Osteoblast (primary cell): ENCODE measurements at regions not wholly inside any gene's neighbourhood (a gene's known extent, or its start where the extent isn't known, plus 50 kb on each side); places are given as distances from the start of the nearest gene placed in this dataset.

ENCODE experiments used
- DNase-seq: peaks from one replicate; pipeline ENCODE4 v3.0.0; 2011; ENCODE audit warnings: low spot score, mixed read lengths; ENCODE audit not compliant: insufficient read length; ENCODE audit errors: missing footprints
- H2AFZ ChIP-seq: 2 replicates; pipeline ENCODE4 v1.6.0; 2011; ENCODE audit warnings: mild to moderate bottlenecking, low read length
- H3K27ac ChIP-seq: 2 replicates; pipeline ENCODE4 v1.5.1; 2011; ENCODE audit warnings: mild to moderate bottlenecking, low read depth, low read length, moderate library complexity
- H3K27me3 ChIP-seq: 2 replicates; pipeline ENCODE4 v1.6.0; 2012; ENCODE audit warnings: mild to moderate bottlenecking, control low read depth, inconsistent platforms, low read length, moderate library complexity; ENCODE audit not compliant: insufficient read depth
- H3K36me3 ChIP-seq: 2 replicates; pipeline ENCODE4 v1.5.1; 2011; ENCODE audit warnings: mild to moderate bottlenecking, low read length, control low read depth, moderate library complexity; ENCODE audit not compliant: insufficient read depth
- H3K4me1 ChIP-seq: 2 replicates; pipeline ENCODE4 v1.5.1; 2011; ENCODE audit warnings: mild to moderate bottlenecking, low read length, control low read depth, moderate library complexity; ENCODE audit not compliant: insufficient read depth
- H3K4me2 ChIP-seq: 2 replicates; pipeline ENCODE4 v1.6.0; 2011; ENCODE audit warnings: mild to moderate bottlenecking, low read length; ENCODE audit not compliant: insufficient read depth
- H3K4me3 ChIP-seq: fragments of 200-600 bp; sonication (generic); 3 replicates; pipeline ENCODE4 v1.5.1; 2012; ENCODE audit warnings: mild to moderate bottlenecking, low read length, inconsistent platforms; ENCODE audit not compliant: insufficient read depth
- H3K79me2 ChIP-seq: 2 replicates; pipeline ENCODE4 v1.6.0; 2012; ENCODE audit warnings: mild to moderate bottlenecking, low read length, control low read depth, inconsistent platforms; ENCODE audit not compliant: insufficient read depth
- H3K9me3 ChIP-seq: 2 replicates; pipeline ENCODE4 v1.5.1; 2011; ENCODE audit warnings: low read depth, low read length, control low read depth
- H4K20me1 ChIP-seq: 2 replicates; pipeline ENCODE4 v1.6.0; 2012; ENCODE audit warnings: mild to moderate bottlenecking, low read length, control low read depth; ENCODE audit not compliant: insufficient read depth
- CTCF ChIP-seq: IDR thresholded peaks from 2 replicates; pipeline ENCODE4 v1.5.1; 2011; ENCODE audit warnings: mild to moderate bottlenecking, low read depth, low read length, moderate library complexity; ENCODE audit errors: extremely low read depth

GRCh38 chr15:35833581-35833980 lies 287.6 kb upstream of the DPH6 start:
- Histone ChIP-seq H3K79me2 (no peaks in the 10 kb centered on the region), H3K36me3 (no peaks in the 10 kb centered on the region), H3K4me3 (no peak overlapping the region), H4K20me1 (no peaks in the 10 kb centered on the region), H3K9me3 (no peaks in the 10 kb centered on the region), H3K4me1 (no peaks in the 10 kb centered on the region), H2AFZ (no peak overlapping the region), H3K27me3 (peaks cover 2% of the 10 kb centered on the region), H3K4me2 (no peak overlapping the region), H3K27ac (no peak overlapping the region)
- no peak for TF ChIP-seq CTCF
- no peak for DNase-seq

GRCh38 chr15:35834216-35834830 lies 288.4 kb upstream of the DPH6 start:
- H3K4me3 ChIP-seq = no peak overlapping the region
- no peak overlapping the region for H3K4me2 ChIP-seq
- no peak for TF ChIP-seq CTCF
- H4K20me1 ChIP-seq = no peaks in the 10 kb centered on the region
- peaks cover 9% of the 10 kb centered on the region for H3K27me3 ChIP-seq
- no peak overlapping the region for H3K27ac ChIP-seq
- DNase-seq = no peak
- H2AFZ ChIP-seq = no peak overlapping the region
- no peaks in the 10 kb centered on the region for H3K79me2 ChIP-seq
- H3K9me3 ChIP-seq = no peaks in the 10 kb centered on the region
- no peaks in the 10 kb centered on the region for H3K4me1 ChIP-seq
- H3K36me3 ChIP-seq = no peaks in the 10 kb centered on the region

- H4K20me1 ChIP-seq = no peaks in the 10 kb centered on the region
- H3K4me1 ChIP-seq = no peaks in the 10 kb centered on the region
- no peak overlapping the region for H3K4me2 ChIP-seq
- H3K4me3 ChIP-seq = no peak overlapping the region
- no peaks in the 10 kb centered on the region for H3K9me3 ChIP-seq
- no peak overlapping the region for H2AFZ ChIP-seq
- H3K36me3 ChIP-seq = no peaks in the 10 kb centered on the region
- H3K27ac ChIP-seq = no peak overlapping the region
- DNase-seq = no peak
- H3K79me2 ChIP-seq = no peaks in the 10 kb centered on the region
- peaks cover 8% of the 10 kb centered on the region for H3K27me3 ChIP-seq
- no peak for TF ChIP-seq CTCF
Observed at GRCh38 chr15:35834866-35835265, 288.9 kb upstream of the DPH6 start.

- Histone ChIP-seq H3K27ac (no peak overlapping the region), H3K4me1 (no peaks in the 10 kb centered on the region), H3K4me2 (no peak overlapping the region), H4K20me1 (no peaks in the 10 kb centered on the region), H3K27me3 (peaks cover 8% of the 10 kb centered on the region), H2AFZ (no peak overlapping the region), H3K9me3 (no peaks in the 10 kb centered on the region), H3K4me3 (no peak overlapping the region), H3K36me3 (no peaks in the 10 kb centered on the region), H3K79me2 (no peaks in the 10 kb centered on the region)
- no peak for TF ChIP-seq CTCF
- no peak for DNase-seq
Observed at GRCh38 chr15:35838424-35839111, 292.6 kb upstream of the DPH6 start.
